ENCODE measurements at regions not wholly inside any gene's neighbourhood (a gene's known extent, or its start where the extent isn't known, plus 50 kb on each side); places are given as distances from the start of the nearest gene placed in this dataset.

- no peak overlapping the region for H3K27ac ChIP-seq
- no peaks in the 10 kb centered on the region for H3K4me1 ChIP-seq
- H3K27me3 ChIP-seq = no peaks in the 10 kb centered on the region
- TF ChIP-seq POLR2AphosphoS5 (IDR thresholded peaks at IDR 0.05) (no peak), CTCF (IDR thresholded peaks at IDR 0.05) (no peak), POLR2A (IDR thresholded peaks at IDR 0.05) (no peak)
- no peaks in the 10 kb centered on the region for H3K9me3 ChIP-seq
- DNase-seq (ENCODE audit: low spot score in 2 of 2) = no peak
- no peak overlapping the region for H3K4me3 ChIP-seq
- no peaks in the 10 kb centered on the region for H3K36me3 ChIP-seq
- intact Hi-C loops (cut with DNase I; ENCODE audit: low total_unique reads) = no loop called here
Observed at GRCh38 chr7:116417593-116418345, 81.8 kb upstream of the CAV2 start.

- Histone ChIP-seq H3K36me3 (no peaks in the 10 kb centered on the region), H3K27me3 (no peaks in the 10 kb centered on the region), H3K4me3 (no peak overlapping the region), H3K9me3 (no peaks in the 10 kb centered on the region), H3K4me1 (no peaks in the 10 kb centered on the region), H3K27ac (no peak overlapping the region)
- TF ChIP-seq POLR2AphosphoS5 (IDR thresholded peaks at IDR 0.05) (no peak), POLR2A (IDR thresholded peaks at IDR 0.05) (no peak), CTCF (IDR thresholded peaks at IDR 0.05) (no peak)
- no peak for DNase-seq (ENCODE audit: low spot score in 2 of 2)
- intact Hi-C loops (cut with DNase I; ENCODE audit: low total_unique reads) = no loop called here
Observed at GRCh38 chr7:116418524-116418923, 81.0 kb upstream of the CAV2 start.

- no peaks in the 10 kb centered on the region for H3K4me1 ChIP-seq
- intact Hi-C loops (cut with DNase I; ENCODE audit: low total_unique reads) = no loop called here
- no peak overlapping the region for H3K4me3 ChIP-seq
Observed at GRCh38 chr7:116420003-116420402, 79.5 kb upstream of the CAV2 start.

GRCh38 chr7:116421298-116421697 lies 78.2 kb upstream of the CAV2 start:
- intact Hi-C loops (cut with DNase I; ENCODE audit: low total_unique reads) = no loop called here
- no peaks in the 10 kb centered on the region for H3K27me3 ChIP-seq
- no peak overlapping the region for H3K27ac ChIP-seq

More at GRCh38 chr7:116420003-116420402, 79.5 kb upstream of the CAV2 start:
- Histone ChIP-seq H3K27ac (no peak overlapping the region), H3K27me3 (no peaks in the 10 kb centered on the region), H3K9me3 (no peaks in the 10 kb centered on the region), H3K36me3 (no peaks in the 10 kb centered on the region)
- no peak for DNase-seq (ENCODE audit: low spot score in 2 of 2)
- TF ChIP-seq POLR2AphosphoS5 (IDR thresholded peaks at IDR 0.05) = no peak
- no peak for TF ChIP-seq POLR2A (IDR thresholded peaks at IDR 0.05)
- no peak for TF ChIP-seq CTCF (IDR thresholded peaks at IDR 0.05)

More at GRCh38 chr7:116421298-116421697, 78.2 kb upstream of the CAV2 start:
- Histone ChIP-seq H3K4me3 (no peak overlapping the region), H3K4me1 (no peaks in the 10 kb centered on the region), H3K36me3 (no peaks in the 10 kb centered on the region), H3K9me3 (no peaks in the 10 kb centered on the region)
- no peak for DNase-seq (ENCODE audit: low spot score in 2 of 2)
- no peak for TF ChIP-seq CTCF (IDR thresholded peaks at IDR 0.05)
- no peak for TF ChIP-seq POLR2AphosphoS5 (IDR thresholded peaks at IDR 0.05)
- no peak for TF ChIP-seq POLR2A (IDR thresholded peaks at IDR 0.05)
